Hepatic stellate cell (primary cell): ENCODE measurements at regions not wholly inside any gene's neighbourhood (a gene's known extent, or its start where the extent isn't known, plus 50 kb on each side); places are given as distances from the start of the nearest gene placed in this dataset.
A peak's percentile ranks its signal among the peaks of the same experiment; 100 is the strongest.

Source experiments
- DNase-seq: peaks from one replicate; pipeline ENCODE4 v3.0.0; 2011; ENCODE audit warnings: low spot score

GRCh38 chr1:226816576-226816975, 53.8 kb upstream of the PSEN2 start:
- DNase-seq: no peak

DNA sequence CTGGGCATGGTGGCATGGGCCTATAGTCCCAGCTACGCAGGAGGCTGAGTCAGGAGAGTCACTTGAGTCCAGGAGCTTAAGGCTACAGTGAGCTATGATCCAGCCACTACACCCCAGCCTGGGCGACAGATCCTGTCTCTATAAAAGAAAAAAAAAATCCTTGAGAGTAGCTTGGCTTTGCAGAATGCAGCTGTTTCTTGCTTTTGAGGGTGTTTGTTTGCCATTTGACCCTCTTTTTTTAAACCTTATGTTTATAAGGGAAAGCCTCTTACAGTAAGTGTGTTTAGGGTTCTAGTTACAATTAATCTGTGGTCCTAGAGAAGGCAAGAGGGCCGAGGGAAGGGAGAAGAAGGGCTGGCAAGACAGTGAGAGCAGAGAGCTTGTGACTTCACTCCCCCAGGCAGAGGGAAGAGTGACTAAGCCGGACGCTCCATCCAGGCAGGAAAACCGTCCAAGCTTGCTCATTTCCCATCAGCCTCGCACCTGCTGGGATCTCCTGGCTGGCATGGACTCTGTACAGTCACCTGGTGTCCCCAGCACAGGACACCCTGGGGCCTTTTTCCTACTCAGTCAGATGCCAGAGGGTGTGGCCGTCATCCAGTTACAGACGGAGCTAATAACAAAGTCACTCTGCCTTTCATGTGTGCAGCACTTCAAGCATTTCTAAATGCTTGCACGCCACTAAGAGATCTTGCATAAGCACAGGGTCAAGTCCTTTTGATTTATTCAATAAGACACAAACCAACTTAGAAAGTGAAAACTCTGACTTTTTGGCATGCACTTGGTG, 55.5 kb upstream of the PSEN2 start:
- DNase-seq: peak; percentile 51

- DNase-seq: no peak
These were observed 56.5 kb upstream of the PSEN2 start for GRCh38 chr1:226813671-226814591.

DNA sequence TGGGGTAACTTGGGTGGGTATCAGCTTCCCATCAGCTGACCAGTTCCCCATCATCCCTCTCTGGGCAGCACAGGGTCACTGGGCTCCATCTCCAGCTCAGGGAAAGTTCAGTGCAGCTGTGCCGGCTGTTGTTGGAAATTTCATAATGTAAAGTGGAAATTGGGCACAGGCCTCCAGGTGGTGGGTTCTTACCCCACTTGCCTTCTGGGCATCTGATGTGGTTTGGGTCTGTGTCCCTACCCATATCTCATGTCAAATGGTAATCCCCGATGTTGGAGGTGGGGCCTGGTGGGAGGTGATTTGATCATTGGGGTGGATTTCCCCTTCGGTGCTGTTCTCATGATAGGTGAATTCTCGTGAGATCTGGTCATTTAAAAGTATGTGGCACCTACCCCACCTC, 59.7 kb upstream of the PSEN2 start:
- DNase-seq: no peak

GRCh38 chr1:226809785-226810571, 60.4 kb upstream of the PSEN2 start:
- DNase-seq: peak; percentile 22

DNA sequence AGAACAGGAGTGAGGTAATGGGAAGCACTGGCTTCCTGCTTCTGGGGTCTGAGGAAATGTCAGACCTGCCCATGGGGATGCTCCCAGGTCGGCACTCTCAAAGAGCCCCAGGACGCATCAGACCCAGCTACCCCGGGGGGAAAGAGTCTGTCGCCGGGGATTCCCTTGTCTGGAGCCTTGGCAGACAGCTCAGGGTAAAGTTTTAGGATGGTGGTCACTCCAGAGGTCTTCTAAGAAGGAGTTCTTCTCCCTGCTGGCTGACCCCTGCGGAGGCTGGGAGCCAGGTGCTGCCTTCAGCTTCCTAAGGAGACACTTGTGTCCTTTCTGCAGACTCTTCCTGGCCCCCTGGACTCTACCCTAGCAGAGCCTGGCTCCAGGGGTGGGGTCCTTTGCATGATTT, 61.9 kb upstream of the PSEN2 start:
- DNase-seq: no peak

DNA sequence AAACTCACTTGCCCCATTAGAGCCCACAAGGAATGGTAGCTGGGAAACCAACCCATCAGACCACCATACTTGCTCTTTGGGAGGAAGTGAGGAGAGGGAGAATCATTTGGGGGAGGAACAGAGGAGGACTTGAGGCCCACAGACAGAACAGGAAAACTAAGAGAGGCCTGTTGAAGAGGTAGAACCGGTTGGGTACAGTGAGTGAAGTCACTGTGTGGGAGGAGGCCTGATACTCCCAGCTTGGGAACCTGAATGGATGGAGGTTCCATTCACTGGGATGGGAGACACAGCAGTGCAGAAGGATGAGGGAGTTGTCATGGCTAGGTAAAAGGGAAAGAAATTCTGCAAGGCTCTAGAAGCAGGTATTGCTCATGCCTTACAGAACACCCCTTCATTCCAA, 63.4 kb upstream of the PSEN2 start:
- DNase-seq: no peak

GRCh38 chr1:226804907-226805759, 65.3 kb upstream of the PSEN2 start:
- no peak for DNase-seq

DNA sequence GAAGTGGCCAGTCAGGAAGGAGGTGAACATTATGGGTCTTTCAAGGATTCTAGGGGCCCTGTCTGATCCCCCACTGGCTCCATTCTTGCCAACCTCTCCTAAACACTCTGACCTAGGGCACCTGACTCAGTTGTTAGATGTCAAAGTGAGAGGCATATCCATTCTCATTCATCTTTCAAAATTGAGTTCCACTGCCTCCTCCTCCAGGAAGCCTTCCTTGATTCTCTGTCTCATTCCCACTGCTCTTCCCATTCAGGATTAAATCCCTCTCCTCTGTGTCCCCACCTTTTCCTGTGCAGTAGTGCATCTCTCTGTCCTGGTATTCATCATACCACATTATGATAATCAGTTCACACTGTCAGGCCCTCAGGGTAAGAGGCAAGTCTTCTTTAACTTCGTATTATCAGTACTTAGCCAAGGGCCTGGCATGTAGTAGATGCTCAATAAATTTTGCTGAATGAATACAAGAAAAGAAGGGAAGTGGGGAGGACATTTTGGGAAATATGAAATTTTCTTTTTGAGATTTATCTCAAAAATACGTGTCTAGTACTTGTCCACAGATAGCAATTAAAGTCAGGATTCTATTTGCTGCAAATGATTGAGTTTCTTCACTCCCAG, 61.8 kb upstream of the ITPKB start:
- no peak for DNase-seq

GRCh38 chr1:226799634-226800281, 60.7 kb upstream of the ITPKB start:
- no peak for DNase-seq

GRCh38 chr1:226798427-226799411, 59.6 kb upstream of the ITPKB start:
- DNase-seq: no peak

DNA sequence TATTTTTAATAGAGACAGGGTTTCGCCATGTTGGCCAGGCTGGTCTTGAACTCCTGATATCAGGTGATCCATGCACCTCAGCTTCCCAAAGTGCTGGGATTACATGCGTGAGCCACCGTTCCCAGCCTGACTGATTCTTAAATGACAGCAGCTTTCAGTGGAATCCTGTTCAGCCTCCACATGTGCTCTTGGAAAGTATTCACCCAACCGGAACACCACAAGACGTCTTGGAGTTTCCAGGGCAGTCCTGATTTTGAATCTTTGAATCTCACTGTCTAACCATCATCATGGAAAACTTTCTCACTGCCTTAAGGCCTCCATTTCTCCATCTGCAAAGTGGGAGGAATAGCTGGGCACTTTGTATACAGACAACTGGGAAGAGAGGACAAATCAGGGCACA, 58.1 kb upstream of the ITPKB start:
- DNase-seq: no peak

DNA sequence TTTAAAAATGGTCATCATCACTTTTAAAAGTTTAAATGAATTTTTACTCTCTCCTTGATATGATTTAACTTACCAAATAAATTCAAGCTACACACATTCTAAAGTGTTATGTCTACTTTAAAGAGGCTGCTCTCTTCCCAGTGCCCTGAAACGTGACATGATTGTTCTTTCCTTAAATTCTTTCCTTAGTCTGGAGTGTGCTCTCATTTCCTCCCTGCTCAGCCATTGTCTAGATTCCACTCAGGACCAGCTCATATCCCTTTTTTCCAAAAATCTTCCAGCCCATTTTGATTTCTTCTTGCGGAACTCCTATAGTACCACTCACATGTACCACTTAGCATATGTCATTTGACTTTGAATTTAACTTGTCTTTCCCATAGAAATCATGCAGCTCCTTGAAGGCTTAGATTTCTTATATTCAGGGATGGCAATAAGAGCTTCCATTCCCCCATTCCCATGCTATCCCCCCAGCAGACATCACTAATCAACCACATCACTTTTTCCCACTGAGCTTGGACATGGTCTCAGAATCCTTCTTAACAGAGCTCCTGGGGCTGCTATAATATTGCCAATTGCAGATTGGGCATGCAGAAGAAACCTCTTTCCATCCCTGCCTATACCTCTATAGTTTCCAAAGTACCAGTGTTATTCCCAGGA, 54.7 kb upstream of the ITPKB start:
- no peak for DNase-seq

- DNase-seq: no peak
These were observed 53.3 kb upstream of the ITPKB start for GRCh38 chr1:226792368-226792767.

DNA sequence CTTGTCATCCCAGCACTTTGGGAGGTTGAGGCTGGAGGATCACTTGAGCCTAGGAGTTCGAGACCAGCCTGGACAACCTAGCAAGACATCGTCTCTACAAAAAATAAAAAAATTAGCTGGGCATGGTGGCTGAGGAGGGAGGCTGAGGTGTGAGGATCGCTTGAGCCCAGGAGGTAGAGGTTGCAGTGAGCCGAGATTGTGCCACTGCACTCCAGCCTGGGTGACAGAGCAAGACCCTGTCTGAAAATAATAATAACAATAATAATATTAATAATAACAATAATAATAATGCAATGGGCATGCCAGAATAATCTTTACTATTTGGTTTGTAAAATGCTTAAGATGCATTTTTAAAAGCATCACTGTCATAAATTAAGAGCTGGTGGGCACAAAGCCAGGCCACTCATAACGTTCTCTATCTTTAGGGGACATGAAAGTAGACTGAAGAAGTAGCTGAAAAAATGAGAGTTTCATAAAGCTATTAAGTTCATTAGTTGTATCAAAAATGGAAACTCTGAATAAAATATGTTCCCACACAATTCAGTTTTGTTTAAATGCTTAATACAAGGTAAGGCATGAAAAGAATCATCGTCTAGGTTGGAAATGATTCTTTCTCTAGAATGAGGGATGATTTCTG, 51.6 kb upstream of the ITPKB start:
- no peak for DNase-seq

GRCh38 chr1:226788965-226789364, 49.9 kb upstream of the ITPKB start:
- no peak for DNase-seq
